ENCODE measurements at regions not wholly inside any gene's neighbourhood (a gene's known extent, or its start where the extent isn't known, plus 50 kb on each side); places are given as distances from the start of the nearest gene placed in this dataset.

DNA sequence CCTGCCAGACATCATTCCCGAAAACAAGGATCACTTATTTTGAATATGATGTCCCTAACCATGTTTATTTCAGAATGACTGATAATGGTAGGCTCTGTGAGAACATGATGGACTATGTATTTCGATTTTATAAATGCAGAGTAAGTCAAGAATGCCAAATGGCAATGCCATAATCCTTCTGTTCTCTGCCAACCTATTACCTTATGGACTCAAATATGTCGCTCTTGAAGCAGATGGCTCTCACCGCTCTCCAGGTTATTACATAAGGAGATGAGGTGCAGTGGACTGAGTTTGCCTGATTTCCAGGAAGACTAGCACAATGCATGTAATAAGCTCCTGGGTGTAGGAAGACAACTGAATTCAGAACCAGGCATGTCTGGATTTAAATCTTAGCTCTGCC, 227.2 kb downstream of the BTG1 start:
- Histone ChIP-seq H3K36me3 (ENCODE audit: control insufficient read depth, insufficient read depth, low read length) (no peaks in the 10 kb centered on the region), H3K27me3 (ENCODE audit: control insufficient read depth, insufficient read depth, low read length) (no peaks in the 10 kb centered on the region), H3K4me3 (ENCODE audit: low read depth, low read length) (no peak overlapping the region)
- TF ChIP-seq, protein P1, sequence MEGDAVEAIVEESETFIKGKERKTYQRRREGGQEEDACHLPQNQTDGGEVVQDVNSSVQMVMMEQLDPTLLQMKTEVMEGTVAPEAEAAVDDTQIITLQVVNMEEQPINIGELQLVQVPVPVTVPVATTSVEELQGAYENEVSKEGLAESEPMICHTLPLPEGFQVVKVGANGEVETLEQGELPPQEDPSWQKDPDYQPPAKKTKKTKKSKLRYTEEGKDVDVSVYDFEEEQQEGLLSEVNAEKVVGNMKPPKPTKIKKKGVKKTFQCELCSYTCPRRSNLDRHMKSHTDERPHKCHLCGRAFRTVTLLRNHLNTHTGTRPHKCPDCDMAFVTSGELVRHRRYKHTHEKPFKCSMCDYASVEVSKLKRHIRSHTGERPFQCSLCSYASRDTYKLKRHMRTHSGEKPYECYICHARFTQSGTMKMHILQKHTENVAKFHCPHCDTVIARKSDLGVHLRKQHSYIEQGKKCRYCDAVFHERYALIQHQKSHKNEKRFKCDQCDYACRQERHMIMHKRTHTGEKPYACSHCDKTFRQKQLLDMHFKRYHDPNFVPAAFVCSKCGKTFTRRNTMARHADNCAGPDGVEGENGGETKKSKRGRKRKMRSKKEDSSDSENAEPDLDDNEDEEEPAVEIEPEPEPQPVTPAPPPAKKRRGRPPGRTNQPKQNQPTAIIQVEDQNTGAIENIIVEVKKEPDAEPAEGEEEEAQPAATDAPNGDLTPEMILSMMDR (IDR thresholded peaks at IDR 0.05; ENCODE audit: insufficient read depth, low read length, poor library complexity, severe bottlenecking): no peak
- no peak for DNase-seq (ENCODE audit: low read depth)

DNA sequence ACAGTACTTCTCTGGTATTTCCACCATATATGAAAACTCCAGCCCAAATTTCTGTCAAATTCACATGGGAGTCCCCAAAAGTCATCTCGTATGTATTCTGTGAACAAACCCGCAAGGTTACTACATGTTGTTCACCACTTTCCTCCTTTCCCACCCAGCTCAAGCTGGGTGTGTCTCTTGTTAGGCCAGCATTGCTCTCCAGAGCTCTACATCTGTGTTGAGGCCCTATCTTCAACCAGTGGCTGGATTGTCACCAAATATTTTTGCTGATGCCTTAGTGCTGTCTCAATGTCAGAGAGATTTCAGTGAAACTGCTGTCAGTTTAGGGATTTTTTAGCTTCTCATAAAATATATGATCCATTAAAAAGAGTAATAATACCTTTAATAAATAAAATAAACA, 230.9 kb downstream of the BTG1 start:
- TF ChIP-seq, protein P1 (IDR thresholded peaks at IDR 0.05; ENCODE audit: insufficient read depth, low read length, poor library complexity, severe bottlenecking): no peak
- DNase-seq (ENCODE audit: low read depth): no peak
- H3K36me3 ChIP-seq (ENCODE audit: control insufficient read depth, insufficient read depth, low read length): no peaks in the 10 kb centered on the region

DNA sequence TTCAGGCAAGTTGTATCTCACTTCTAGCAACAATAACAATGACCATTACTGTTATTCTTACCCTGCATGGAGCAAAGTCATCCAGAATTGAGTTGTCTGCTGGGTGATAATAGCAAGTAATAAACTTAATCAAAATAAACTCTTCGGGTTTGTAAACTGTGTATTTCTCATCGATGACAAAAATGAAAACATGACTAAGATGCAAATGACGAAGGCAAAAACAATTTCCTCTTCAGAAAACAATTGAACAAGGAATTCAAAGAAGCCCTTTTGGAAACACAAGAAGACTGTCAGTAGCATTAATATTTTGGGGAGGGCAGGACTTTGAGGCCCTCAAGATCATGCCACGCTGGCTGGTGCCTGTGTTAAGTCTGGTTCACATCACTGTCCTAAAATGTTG, 232.0 kb downstream of the BTG1 start:
- H3K27me3 ChIP-seq (ENCODE audit: control insufficient read depth, insufficient read depth, low read length): no peaks in the 10 kb centered on the region
- TF ChIP-seq, protein P1 (IDR thresholded peaks at IDR 0.05; ENCODE audit: insufficient read depth, low read length, poor library complexity, severe bottlenecking): no peak
- DNase-seq (ENCODE audit: low read depth): no peak
- no peak overlapping the region for H3K4me3 ChIP-seq (ENCODE audit: low read depth, low read length)
- no peaks in the 10 kb centered on the region for H3K36me3 ChIP-seq (ENCODE audit: control insufficient read depth, insufficient read depth, low read length)

More for the DNA sequence above, 230.9 kb downstream of the BTG1 start:
- H3K27me3 ChIP-seq (ENCODE audit: control insufficient read depth, insufficient read depth, low read length): no peaks in the 10 kb centered on the region
- no peak overlapping the region for H3K4me3 ChIP-seq (ENCODE audit: low read depth, low read length)

DNA sequence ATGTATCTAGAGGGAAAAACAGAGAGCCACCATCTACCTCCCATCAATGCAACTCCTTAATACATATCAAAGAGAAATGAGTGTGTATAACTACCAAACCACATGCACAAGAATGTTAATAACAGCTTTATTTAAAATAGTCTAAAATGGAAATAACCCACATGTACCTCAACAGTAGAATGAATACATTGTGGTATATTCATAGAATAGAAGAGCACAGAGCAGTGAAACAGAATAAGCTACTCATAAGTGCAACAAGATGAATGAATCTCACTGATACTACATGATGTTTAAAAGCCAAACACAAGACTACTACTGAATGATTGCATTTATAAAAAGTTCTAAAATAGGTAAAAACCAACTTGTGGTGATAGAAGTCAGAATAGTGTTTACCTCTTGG, 232.5 kb downstream of the BTG1 start:
- no peaks in the 10 kb centered on the region for H3K36me3 ChIP-seq (ENCODE audit: control insufficient read depth, insufficient read depth, low read length)
- no peak overlapping the region for H3K4me3 ChIP-seq (ENCODE audit: low read depth, low read length)
- TF ChIP-seq, protein P1 (IDR thresholded peaks at IDR 0.05; ENCODE audit: insufficient read depth, low read length, poor library complexity, severe bottlenecking): no peak
- H3K27me3 ChIP-seq (ENCODE audit: control insufficient read depth, insufficient read depth, low read length): no peaks in the 10 kb centered on the region
- DNase-seq (ENCODE audit: low read depth): no peak

DNA sequence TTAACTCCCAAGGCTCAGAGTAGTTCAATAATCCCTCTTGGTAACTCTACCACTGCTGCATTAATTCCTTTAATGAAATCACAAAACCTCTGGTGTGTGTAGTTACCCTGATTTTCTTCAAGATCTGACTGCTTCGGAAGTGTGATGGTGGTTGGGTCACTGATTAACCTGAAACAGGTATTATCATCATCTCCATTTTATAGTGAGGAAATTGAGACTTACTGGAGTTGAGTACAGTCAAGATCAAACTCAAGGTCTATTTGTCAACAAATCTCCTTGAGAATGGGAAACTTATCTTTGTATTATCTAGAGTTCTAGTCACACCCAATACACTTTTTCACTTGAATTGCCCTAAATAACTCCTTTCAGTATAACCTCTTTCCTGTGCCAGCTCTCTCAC, 233.5 kb downstream of the BTG1 start:
- DNase-seq (ENCODE audit: low read depth): no peak
- Histone ChIP-seq H3K36me3 (ENCODE audit: control insufficient read depth, insufficient read depth, low read length) (no peaks in the 10 kb centered on the region), H3K27me3 (ENCODE audit: control insufficient read depth, insufficient read depth, low read length) (no peaks in the 10 kb centered on the region), H3K4me3 (ENCODE audit: low read depth, low read length) (no peak overlapping the region)
- TF ChIP-seq, protein P1 (IDR thresholded peaks at IDR 0.05; ENCODE audit: insufficient read depth, low read length, poor library complexity, severe bottlenecking): no peak

DNA sequence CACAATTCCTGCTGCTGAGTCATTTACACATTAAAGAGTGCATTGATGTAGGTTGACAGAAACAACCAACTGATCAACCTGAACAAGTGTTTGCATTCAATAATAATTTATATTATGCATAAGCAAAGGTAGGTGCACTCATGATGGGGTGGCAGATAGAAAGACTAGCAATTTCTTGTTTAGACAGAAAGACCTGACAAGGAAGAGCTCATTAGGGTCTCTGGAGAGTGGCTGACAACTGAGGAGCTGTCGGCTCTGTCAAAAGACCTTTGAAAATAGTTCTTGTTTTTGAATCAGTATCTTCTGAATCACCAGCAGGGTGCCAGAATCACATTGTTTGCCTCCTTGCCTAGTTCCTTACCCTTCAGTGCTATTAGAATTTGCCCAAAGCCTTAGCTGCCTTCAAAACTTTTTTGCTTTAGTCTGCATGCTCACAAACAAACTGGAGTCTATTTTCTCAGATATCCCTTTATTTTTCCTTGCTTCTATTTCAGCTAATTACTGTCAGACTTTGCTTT, 234.7 kb downstream of the BTG1 start:
- H3K36me3 ChIP-seq (ENCODE audit: control insufficient read depth, insufficient read depth, low read length): no peaks in the 10 kb centered on the region
- TF ChIP-seq, protein P1 (IDR thresholded peaks at IDR 0.05; ENCODE audit: insufficient read depth, low read length, poor library complexity, severe bottlenecking): no peak
- DNase-seq (ENCODE audit: low read depth): no peak
- H3K27me3 ChIP-seq (ENCODE audit: control insufficient read depth, insufficient read depth, low read length): no peaks in the 10 kb centered on the region
- no peak overlapping the region for H3K4me3 ChIP-seq (ENCODE audit: low read depth, low read length)
